ENCODE measurements at regions not wholly inside any gene's neighbourhood (a gene's known extent, or its start where the extent isn't known, plus 50 kb on each side); places are given as distances from the start of the nearest gene placed in this dataset.
"Not testable (repeated sequence)": the region's sequence is repeated elsewhere in the genome, so short reads cannot be mapped to it uniquely, and the experiment has no call there.

DNA sequence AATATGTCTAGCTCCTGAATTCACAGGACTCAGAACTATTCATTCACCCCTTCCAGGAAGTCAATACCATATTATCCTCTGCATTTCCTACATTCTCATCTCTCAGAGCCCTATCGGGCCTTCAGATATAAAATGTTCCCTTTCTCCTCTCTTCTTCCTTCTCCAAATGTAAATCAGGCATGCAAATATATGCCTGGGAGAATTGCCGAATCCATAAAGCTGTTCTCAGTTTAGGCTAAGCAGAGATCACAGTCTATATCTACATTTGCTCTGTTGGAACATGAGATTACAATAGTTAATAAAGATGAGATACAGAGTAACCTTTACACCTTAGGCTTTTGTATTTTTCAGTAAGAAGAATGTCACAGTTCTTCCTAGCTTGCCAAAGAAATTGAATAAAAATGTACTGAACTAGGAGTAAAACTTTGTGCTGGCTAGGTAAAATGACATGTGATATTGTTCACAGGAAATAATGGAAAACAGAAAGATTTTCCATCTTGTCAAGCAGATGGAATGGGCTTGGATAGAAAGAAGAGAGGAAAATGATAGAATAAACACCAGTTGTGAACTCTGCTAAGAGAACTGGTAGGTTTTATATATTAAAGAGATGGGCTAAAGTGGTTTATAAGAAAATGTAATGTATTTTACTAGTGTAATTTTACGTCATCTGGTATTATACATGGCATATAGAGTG lies 161.5 kb downstream of the NRIP1 start:
- no peak for DNase-seq (ENCODE audit: low read depth, low spot score)

DNA sequence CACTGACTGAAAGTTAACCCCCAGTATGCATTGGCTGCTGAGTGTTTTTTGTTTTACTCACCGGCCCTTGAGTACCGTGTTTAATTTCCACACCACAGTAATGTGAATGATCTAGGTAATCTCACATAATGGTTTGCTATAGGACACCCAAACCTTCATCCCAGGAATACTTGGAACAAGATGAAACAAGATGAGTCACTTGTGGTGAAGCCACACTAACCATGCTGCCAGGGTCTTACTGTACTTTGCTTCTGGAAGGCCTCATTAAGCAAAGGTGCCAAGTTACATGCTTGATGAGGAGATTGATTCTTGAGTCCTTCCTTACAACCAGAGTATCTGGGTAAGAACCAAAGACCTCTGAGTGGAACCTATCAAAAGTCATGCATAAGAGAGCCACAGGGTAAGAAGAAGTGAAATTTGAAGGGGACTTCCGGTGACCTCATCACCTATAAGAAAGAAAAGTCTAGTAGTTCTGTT lies 163.3 kb downstream of the NRIP1 start:
- DNase-seq (ENCODE audit: low read depth, low spot score), result no peak

DNA sequence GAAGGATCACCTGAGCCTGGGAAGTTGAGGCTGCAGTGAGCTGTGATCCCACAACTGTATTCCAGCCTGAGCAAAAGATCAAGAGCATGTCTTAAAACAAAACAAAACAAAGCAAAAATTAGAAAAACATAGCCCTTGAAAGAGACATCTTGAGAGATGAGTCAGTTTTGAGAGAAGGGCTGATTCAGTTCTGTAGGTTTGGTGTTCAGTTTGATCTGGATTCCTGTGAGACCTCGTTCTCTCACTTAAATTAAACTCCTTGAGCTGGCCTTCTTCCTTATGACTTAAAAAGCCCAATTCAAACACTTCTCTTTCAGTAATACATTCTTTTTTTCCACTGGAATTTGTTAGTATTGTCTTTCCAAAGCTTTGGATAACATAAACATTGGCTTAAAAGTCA lies 164.2 kb downstream of the NRIP1 start:
- no peak for DNase-seq (ENCODE audit: low read depth, low spot score)

DNA sequence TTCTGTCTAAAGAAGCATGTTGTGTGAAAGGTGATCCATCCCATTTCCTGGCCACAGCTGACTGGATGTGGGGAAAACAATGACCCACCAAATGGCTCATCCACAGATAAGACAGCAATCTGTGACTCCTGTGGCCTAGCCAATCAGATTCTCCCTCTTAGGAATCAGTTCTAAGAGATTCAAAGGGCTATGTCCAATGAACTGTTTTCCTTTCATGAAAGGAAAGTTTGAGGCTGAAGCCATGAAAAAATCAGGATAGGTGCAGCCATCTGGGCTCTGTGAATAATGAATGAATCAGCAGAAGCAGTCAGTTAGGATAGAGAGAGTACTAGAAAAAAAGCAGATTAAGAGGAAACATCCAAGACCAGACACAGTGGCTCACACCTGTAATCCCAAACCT lies 164.7 kb downstream of the NRIP1 start:
- no peak for DNase-seq (ENCODE audit: low read depth, low spot score)

DNA sequence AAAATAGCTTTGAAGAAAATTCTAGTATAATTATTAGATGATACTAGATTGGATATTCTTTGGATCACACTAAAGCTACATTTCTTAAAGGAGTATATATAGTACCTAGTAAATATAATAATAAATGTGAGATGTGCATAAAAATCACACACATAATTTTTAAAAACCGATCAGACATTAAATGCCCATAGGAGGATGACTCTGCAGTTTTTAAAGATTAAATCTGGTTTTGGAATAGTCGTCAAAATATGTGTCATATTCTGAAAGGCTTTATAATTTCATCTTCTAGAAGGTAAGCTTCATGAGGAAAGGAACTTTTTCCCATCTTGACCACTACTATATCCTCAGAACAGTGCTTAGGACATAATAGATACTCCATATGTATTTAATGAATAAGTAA lies 169.0 kb downstream of the NRIP1 start:
- no peak for DNase-seq (ENCODE audit: low read depth, low spot score)

DNA sequence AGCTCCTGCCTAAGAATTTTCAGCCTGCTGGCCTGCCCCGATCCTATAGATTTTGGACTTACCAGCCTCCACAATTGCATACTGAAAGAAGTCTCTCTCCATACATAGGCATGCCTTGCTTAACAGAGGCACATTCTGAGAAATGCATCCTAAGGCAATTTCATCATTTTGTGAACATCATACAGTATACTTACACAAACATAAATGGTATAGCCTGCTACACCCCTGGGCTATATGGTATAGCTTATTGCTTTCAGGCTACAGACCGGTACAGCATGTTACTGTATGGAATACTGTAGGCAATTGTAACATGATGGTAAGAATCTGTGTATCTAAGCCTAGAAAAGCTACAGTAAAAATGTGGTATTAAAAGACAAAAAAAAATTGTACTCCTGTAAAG lies 174.7 kb downstream of the NRIP1 start:
- DNase-seq (ENCODE audit: low read depth, low spot score), result no peak

DNA sequence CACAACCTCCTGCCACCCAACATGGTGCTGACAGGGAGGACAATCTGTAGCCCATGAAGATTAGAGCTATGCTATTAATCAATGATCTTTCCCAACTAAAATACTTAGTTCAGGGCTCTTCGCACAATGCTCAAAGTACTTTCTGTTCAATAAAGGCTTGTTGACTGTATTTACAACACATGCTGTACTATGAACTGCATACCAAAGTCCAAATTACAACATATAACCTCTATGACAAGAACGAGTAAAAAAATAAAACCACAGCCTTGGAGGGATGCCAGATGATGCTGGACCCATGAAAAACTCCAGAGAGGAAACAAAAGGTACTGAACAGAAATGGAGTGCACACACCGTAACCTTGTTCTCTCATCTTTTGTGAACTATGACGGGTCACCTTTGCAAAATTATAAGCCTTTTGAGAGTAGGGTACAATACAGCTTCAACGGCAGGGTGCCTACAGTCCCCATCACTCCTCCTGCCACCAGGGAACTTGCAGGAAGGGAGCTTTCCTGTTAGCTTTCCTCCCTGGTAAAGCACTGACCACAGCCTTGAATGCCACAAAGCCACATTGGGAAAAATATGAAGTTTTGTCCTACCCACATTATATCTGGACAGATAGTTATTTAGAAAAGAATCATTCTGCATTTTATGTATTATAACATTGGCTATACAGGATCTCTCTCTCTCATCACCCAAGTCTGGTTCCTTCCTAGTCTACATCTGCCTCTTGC lies 175.6 kb downstream of the NRIP1 start:
- no peak for DNase-seq (ENCODE audit: low read depth, low spot score)

DNA sequence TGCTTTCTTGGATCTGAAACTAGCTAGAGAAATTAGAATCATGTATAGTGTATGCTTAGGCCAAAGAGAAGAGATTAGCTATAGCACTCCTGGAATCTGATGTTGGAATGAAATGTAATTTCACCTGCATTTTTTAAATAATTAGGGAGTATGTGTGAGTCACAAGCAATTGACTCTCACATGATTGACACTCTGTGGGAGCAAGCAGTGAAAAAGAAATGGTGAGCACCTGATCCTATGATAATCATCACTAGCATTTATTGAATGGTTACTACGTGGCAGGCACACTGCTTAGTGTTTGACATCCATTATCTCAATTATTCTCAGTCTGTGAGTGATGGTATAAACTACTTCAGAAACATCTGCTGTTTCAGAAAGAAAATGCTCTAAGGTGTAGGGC lies 176.6 kb downstream of the NRIP1 start:
- DNase-seq (ENCODE audit: low read depth, low spot score), result no peak

DNA sequence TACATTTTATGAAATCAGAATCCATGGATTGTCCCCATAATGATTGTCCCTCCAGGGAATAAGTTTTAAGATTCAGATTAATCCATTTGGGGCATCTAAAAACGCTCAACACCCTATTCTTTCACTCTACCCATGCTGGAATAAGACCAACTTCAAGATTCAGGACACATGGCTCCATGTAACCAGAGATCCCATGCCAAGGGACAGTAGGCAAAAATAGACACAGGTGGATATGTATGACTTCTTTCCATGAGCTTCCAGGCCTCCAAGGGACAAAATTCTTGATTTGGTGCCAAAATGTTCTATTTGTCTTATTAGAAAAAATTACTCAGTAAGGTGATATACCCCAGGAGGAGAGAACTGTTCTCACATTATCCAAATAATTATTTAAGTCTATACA lies 178.8 kb downstream of the NRIP1 start:
- no peak for DNase-seq (ENCODE audit: low read depth, low spot score)

DNA sequence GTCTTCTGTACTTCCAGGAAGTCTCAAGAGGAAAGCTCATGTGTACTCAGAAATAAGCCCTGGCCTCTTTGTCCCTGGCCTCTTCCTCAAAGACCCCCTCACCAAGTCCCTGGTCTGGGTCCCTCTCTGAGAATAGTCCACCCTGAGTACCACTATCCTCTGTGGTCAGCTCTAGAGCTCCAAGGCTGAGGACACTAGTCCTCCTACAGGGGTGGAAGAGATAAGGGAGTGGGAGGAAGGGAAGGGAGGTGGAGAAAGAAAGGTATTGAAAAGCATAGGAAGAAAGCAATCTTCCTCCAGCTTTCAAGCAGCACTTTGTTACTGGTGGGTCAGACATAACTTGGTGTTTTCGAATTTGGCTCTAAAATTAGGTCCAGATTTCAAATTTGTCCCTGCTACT lies 181.4 kb downstream of the NRIP1 start:
- DNase-seq (ENCODE audit: low read depth, low spot score), result no peak

DNA sequence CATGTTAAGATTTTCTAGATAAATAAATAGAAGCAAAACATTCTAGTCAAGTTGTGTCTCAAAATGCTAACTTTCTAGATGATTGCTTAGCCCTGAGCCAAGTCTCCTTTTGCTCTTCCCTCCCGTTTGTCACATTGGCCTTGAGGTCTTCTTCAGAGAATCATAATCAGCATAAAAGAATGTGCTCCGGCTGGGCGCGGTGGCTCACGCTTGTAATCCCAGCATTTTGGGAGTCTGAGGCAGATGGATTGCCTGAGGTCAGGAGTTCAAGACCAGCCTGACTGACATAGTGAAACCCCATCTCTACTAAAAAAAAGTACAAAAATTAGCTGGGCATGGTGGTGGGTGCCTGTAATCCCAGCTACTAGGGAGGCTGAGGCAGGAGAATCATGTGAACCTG lies 182.3 kb downstream of the NRIP1 start:
- DNase-seq (ENCODE audit: low read depth, low spot score), result not testable (repeated sequence)

DNA sequence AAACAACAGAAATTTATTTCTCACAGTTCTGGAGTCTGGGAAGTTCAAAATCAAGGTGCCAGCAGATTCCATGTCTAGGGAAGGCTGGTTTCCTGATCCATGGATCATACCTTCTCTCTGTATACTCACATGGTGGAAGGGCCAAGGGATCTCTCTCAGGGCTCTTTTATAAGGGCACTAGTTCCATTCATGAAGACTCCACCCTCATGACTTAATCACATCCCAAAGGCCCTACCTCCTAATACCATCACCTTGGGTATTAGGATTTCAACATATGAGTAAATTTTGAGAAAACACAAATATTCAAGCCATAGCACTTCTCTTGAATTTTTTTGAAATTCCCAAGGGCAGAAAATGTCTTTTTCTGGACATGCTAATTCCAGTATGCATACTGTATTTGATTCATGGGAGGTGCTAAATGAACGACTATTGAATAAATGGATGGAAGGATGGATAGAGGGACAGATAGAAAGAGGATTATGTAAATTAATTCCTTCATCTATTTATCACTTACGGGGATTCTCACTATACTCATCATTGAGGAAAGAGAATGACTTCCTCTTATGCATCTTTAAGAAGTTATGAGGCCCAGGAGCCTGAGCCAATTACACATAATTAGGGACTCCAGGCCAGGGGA lies 182.8 kb downstream of the NRIP1 start:
- DNase-seq (ENCODE audit: low read depth, low spot score), result no peak

DNA sequence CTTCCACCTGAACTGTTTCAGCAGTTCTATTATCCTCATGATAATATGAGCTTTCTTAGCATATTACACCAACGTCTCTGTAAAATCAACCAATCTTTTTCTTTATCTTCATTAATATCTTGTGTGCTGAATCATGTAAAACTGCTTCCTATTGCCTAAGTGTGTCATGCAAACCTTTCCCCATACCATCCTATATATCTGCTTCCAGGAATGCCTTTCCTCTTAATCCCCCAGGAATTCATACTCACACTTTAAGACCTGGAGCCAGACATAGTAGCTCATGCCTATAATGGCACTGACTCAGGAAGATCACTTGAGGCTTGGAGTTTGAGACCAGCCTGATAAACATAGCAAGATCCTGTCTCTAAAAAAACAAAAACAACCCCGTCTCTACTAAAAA lies 183.9 kb downstream of the NRIP1 start:
- DNase-seq (ENCODE audit: low read depth, low spot score), result no peak

DNA sequence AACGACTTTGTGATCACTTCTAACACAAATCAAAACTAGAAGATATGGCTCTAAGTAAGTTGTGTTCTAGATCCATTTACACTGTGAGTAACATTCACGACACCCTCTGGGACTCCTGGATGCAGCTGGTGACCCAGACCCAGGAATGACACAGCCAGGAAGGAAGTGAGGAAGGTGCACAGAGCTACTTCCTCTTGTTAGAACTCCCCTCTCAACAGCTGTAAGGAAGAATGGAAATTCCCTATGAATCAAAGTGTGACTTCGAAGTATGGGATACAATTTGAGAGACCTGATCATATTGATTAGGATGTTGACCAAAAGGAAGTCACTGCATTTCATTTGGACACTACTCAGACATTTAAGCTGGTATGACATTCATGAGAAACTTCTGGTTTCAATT lies 185.3 kb downstream of the NRIP1 start:
- no peak for DNase-seq (ENCODE audit: low read depth, low spot score)

DNA sequence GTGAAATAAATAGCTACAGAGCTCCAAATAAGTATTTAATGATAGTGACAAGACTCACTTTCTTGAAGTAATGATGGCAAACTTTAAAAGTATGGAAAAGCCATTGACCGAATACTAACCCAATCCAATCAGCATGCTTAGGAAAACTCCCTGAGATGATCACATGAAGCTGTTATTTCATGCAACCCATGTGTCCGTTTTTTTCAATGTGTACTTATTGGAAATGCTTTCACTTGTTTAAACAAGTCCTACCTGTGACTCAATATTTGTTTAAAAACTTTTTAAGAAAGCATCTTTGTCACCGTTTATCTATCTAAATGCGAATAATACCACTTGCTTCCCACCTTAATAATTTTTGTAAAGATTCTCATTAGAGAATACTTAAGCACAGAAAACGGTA lies 185.8 kb downstream of the NRIP1 start:
- DNase-seq (ENCODE audit: low read depth, low spot score), result no peak

DNA sequence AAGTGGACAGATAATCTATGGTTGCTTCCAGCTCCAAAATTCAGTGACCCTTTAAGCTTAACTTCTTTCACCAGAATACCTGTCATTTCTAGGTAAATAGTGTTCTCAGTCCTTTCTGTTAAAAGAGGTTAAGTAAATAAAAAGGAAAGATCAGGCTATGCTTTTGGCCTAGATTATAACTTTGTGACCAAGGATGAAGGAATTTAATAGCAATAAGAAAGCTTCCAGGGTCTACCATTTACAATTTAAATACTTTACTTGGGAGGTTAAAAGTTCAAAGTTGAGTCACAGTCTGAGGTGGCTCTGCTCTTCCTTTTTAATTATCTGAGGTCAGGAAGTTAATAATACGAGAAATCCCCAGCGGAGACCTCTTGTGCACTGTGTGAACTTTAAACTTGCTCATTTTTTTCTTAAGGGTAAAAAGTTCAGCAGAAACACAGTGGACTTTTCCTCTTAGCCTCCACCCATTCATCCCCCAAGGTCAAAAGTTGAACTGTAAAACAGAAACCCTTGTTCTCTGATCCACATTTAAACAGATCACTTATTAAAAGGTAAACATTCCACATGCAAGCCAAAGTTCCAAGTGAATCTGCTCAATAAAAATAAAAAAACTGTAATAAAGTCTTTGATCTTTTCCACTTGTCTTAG lies 187.1 kb downstream of the NRIP1 start:
- no peak for DNase-seq (ENCODE audit: low read depth, low spot score)

DNA sequence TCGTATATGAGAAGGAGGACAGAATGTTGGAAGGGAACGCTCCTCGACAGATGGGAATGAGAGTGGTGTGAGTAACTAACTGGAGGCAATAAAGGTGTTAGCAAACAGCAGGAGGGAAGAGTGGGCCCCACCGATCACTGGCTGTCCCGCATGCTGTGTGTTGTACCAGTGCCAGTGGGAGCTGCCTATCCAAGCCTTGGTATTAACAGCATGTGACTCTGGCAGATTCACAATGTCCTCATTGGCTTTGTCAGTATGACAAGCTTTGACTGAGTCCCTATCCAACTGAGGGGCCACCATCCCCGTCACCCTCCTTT lies 188.3 kb downstream of the NRIP1 start:
- no peak for DNase-seq (ENCODE audit: low read depth, low spot score)

DNA sequence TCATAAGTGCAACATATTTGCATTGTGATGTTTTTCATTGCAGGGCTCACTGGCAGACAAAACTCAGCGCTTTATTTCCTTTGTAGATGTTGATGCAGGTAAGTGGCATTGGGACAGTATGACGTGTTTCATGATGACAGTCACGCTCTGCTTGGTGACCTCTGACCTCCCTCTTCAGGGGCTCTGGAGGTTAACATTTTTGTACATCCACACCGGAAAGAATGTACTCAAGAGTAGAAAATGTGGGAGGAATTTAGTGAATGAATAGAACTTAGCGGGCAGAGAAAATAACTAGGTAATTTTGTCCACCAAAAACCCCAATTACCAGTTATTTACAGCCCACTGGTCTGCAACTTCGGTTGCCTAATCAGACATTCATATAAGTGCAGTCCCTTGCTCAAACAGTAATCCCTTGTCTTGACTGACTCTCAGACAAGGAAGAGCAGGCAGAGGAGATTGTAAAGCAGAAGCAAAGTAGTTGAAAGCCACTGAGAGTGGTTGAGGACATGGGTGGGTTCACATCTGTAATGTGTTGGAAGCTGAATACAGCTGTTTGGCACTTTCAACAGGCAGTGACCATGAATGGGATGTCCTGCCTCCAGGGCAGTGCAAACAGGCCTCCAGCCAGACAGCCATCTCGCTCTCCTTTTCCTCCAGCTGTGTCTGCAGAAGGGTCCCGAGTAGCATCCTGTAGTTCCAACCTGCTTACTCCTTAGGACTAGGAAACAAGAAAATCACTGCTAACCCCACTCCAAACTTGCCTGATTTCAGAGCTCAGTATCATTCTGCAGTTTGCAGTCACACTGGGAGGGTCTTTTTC lies 188.9 kb downstream of the NRIP1 start:
- DNase-seq (ENCODE audit: low read depth, low spot score), result no peak

DNA sequence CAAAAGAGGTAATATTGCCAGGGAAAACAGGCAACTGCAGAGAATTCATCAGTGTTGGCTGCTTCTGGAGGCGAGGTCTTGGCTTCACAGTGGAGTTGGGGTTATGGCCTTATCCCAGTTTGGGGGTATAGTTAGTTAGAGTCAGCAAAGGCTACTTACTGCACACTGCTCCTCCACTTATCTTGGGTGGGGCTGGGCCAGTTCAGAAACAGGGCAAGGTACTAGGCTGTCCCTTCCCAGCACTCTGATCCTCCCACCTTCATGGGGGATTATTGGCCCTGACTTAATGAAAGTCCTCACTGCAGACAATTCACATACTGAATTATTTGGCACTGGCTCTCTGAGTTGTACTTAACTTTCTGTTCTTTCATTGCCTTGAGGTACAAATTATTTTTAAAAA lies 189.6 kb downstream of the NRIP1 start:
- no peak for DNase-seq (ENCODE audit: low read depth, low spot score)

DNA sequence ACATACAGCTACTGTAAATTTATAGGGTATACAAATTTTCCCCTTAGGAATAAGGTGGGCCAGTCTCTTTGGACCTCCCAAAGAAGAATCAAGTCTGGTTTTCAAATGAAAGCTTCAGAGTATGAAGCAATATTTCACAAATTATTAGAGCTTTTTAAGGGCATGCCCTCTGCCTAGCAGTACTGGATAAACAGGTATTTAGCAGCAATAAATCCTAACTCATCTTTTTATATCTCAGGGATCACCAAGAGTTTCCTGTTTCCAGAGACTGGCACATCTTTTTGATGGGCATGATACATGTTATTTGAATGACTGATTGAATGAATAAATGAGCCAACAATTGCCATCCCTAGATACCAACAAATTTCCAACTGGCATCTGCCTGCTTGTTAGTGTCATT lies 190.4 kb downstream of the NRIP1 start:
- DNase-seq (ENCODE audit: low read depth, low spot score), result no peak

DNA sequence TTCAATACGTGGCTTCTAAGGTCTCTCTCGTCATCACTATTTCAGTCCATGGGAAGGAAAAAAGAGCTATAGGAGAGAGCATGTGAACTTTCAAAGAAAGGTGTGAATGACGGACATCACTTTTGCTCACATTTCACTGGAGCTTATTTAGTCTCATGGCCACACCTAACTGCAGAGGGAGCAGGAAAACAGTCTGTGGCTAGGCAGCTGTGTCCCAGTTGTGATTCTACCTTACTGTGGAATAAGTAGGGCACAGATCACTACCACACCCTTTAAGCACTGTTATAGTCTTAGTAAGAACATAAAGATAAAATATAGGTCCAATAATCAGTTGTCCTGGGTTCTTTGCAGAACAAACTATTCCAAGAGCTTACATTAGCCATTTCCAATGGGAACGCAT lies 192.9 kb downstream of the NRIP1 start:
- DNase-seq (ENCODE audit: low read depth, low spot score), result no peak

DNA sequence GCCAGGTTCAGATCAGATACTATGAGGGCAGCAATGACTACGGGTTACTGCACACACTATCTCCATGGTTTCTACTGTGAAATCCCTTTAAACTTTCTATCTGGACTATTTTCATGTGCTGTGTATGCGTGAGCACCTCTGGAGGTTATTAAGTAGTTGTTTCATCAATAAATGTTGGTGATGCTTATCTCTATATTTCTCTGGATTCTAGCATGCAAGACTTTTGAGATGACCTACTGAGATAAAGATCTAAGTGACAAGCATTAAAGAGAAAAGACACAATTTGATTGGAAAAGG lies 194.0 kb downstream of the NRIP1 start:
- no peak for DNase-seq (ENCODE audit: low read depth, low spot score)
